Chondrocyte (in vitro differentiated cells): ENCODE measurements at regions not wholly inside any gene's neighbourhood (a gene's known extent, or its start where the extent isn't known, plus 50 kb on each side); places are given as distances from the start of the nearest gene placed in this dataset.

Source experiments
- DNase-seq: peaks from one replicate; pipeline ENCODE4 v3.0.0; 2021; ENCODE audit warnings: mixed read lengths, low spot score
- H3K27ac Mint-ChIP-seq: one replicate; pipeline ENCODE4 v1.8.0; 2021; ENCODE audit warnings: mild to moderate bottlenecking, moderate library complexity, mixed read lengths; ENCODE audit not compliant: unreplicated experiment
- H3K27me3 Mint-ChIP-seq: 2 replicates; pipeline ENCODE4 v1.8.0; 2021; ENCODE audit warnings: low read depth, mixed read lengths
- H3K36me3 Mint-ChIP-seq: 2 replicates; pipeline ENCODE4 v1.8.0; 2021; ENCODE audit warnings: low read depth, mixed read lengths
- H3K4me1 Mint-ChIP-seq: 2 replicates; pipeline ENCODE4 v1.8.0; 2021; ENCODE audit warnings: low read depth, mild to moderate bottlenecking, mixed read lengths
- H3K4me3 Mint-ChIP-seq: one replicate; pipeline ENCODE4 v1.8.0; 2021; ENCODE audit warnings: mild to moderate bottlenecking, moderate library complexity, mixed read lengths; ENCODE audit not compliant: unreplicated experiment
- H3K9me3 Mint-ChIP-seq: 2 replicates; pipeline ENCODE4 v1.8.0; 2021; ENCODE audit warnings: low read depth, mixed read lengths
- CTCF ChIP-seq: fragments of 200-600 bp; sonication (generic); IDR thresholded peaks from 2 replicates; pipeline ENCODE4 v1.5.0; 2021; ENCODE audit warnings: antibody characterized with exemption, mild to moderate bottlenecking, moderate library complexity

- Mint-ChIP-seq H3K36me3 (no peaks in the 10 kb centered on the region), H3K27ac (no peak overlapping the region), H3K27me3 (peaks cover 5% of the 10 kb centered on the region), H3K9me3 (peaks cover 4% of the 10 kb centered on the region), H3K4me1 (no peaks in the 10 kb centered on the region), H3K4me3 (no peak overlapping the region)
- no peak for DNase-seq
- TF ChIP-seq CTCF = no peak
Measured at GRCh38 chr13:86135856-86136255, 336.6 kb upstream of the SLITRK6 start.

GRCh38 chr13:86121881-86122280 lies 322.7 kb upstream of the SLITRK6 start:
- H3K27ac Mint-ChIP-seq = no peak overlapping the region
- peaks cover 6% of the 10 kb centered on the region for H3K27me3 Mint-ChIP-seq
- H3K9me3 Mint-ChIP-seq = peaks cover 3% of the 10 kb centered on the region
- no peak overlapping the region for H3K4me3 Mint-ChIP-seq
- H3K4me1 Mint-ChIP-seq = no peaks in the 10 kb centered on the region
- no peak for TF ChIP-seq CTCF
- DNase-seq = no peak
- H3K36me3 Mint-ChIP-seq = no peaks in the 10 kb centered on the region

GRCh38 chr13:86109107-86109506 lies 309.9 kb upstream of the SLITRK6 start:
- Mint-ChIP-seq H3K4me3 (no peak overlapping the region), H3K27me3 (no peaks in the 10 kb centered on the region), H3K9me3 (peaks cover 27% of the 10 kb centered on the region), H3K27ac (no peak overlapping the region), H3K36me3 (no peaks in the 10 kb centered on the region), H3K4me1 (no peaks in the 10 kb centered on the region)
- no peak for TF ChIP-seq CTCF
- DNase-seq = no peak

- H3K9me3 Mint-ChIP-seq = peaks cover 34% of the 10 kb centered on the region
- no peaks in the 10 kb centered on the region for H3K4me1 Mint-ChIP-seq
- no peak overlapping the region for H3K4me3 Mint-ChIP-seq
- DNase-seq = no peak
- H3K27me3 Mint-ChIP-seq = no peaks in the 10 kb centered on the region
- no peak for TF ChIP-seq CTCF
- H3K36me3 Mint-ChIP-seq = no peaks in the 10 kb centered on the region
- no peak overlapping the region for H3K27ac Mint-ChIP-seq
Measured at GRCh38 chr13:86108334-86108733, 309.1 kb upstream of the SLITRK6 start.

GRCh38 chr13:86098511-86098910 lies 299.3 kb upstream of the SLITRK6 start:
- TF ChIP-seq CTCF = no peak
- H3K27me3 Mint-ChIP-seq = no peaks in the 10 kb centered on the region
- no peaks in the 10 kb centered on the region for H3K4me1 Mint-ChIP-seq
- no peak for DNase-seq
- H3K9me3 Mint-ChIP-seq = peaks cover 5% of the 10 kb centered on the region
- no peak overlapping the region for H3K27ac Mint-ChIP-seq
- no peaks in the 10 kb centered on the region for H3K36me3 Mint-ChIP-seq
- H3K4me3 Mint-ChIP-seq = no peak overlapping the region
